ENCODE measurements at regions not wholly inside any gene's neighbourhood (a gene's known extent, or its start where the extent isn't known, plus 50 kb on each side); places are given as distances from the start of the nearest gene placed in this dataset.

DNA sequence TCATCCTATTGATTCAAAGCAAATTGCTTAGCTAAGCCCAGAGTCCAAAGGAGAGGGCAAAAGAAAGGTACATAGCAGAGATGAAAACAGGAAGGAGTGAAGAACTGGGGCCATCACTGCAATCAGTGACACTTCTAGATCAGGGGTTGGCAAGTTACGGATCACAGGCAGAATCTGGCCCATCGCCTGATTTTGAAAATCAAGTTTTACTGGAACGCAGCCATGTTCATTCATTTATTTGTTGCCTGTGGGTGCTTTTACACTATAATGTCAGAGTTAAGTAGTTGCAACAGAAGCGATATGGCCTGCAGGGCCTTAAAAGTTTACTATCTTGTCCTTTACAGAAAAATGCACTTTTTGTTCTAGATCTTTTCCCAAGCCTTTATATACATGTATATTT lies 271.7 kb upstream of the TOPAZ1 start:
- Mint-ChIP-seq H3K27me3 (ENCODE audit: low read depth in 2 of 2) (peaks cover 12 to 48% of the 10 kb centered on the region in 2 donors), H3K4me3 (no peak overlapping the region), H3K36me3 (no peaks in the 10 kb centered on the region), H3K4me1 (no peaks in the 10 kb centered on the region), H3K9me3 (no peaks in the 10 kb centered on the region), H3K27ac (no peak overlapping the region)
- ATAC-seq (no peak), DNase-seq (no peak)
- Histone ChIP-seq H3K27ac (ENCODE audit: low read length) (no peak overlapping the region), H3K36me3 (ENCODE audit: control insufficient read depth, insufficient read depth, low read length) (no peaks in the 10 kb centered on the region), H3K9me3 (ENCODE audit: control insufficient read depth, insufficient read depth, low read length) (no peaks in the 10 kb centered on the region), H3K4me3 (ENCODE audit: low read length) (no peak overlapping the region), H3K4me1 (ENCODE audit: control insufficient read depth, insufficient read depth, low read length) (no peaks in the 10 kb centered on the region), H3K27me3 (ENCODE audit: control insufficient read depth, insufficient read depth, low read length) (no peaks in the 10 kb centered on the region)
- no peak for TF ChIP-seq CTCF (IDR thresholded peaks at IDR 0.05)
- WGBS (ENCODE audit: insufficient coverage): 97% methylated on average over 3 of the region's 4 CpGs
- intact Hi-C loops (cut with micrococcal nuclease): no loop called here

DNA sequence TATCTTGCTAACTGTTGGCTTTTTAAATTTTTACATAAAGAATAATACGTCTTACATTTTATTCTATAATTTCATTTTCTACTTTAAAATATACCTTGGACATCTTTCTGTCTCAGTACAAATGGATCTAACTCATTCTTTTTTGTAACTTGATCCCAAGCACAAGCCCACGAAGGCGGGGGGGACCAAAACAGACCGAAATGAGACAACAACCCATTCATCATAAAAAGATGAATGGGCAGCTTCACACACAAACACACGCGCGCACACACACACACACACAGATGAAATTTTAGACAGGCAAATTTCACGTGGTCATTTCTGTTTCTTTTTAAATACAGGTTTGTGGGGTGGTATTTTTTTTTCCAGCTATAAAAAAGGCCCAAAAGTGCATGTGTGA lies 271.3 kb upstream of the TOPAZ1 start:
- no peak for TF ChIP-seq CTCF (IDR thresholded peaks at IDR 0.05)
- no peak overlapping the region for H3K4me3 Mint-ChIP-seq
- H3K4me3 ChIP-seq (ENCODE audit: low read length): no peak overlapping the region
- no peak overlapping the region for H3K27ac Mint-ChIP-seq
- DNase-seq (no peak), ATAC-seq (no peak)
- H3K36me3 ChIP-seq (ENCODE audit: control insufficient read depth, insufficient read depth, low read length): no peaks in the 10 kb centered on the region
- H3K4me1 ChIP-seq (ENCODE audit: control insufficient read depth, insufficient read depth, low read length): no peaks in the 10 kb centered on the region
- intact Hi-C loops (cut with micrococcal nuclease): no loop called here
- WGBS (ENCODE audit: insufficient coverage): 88% methylated on average over 5 of the region's 8 CpGs
- H3K9me3 Mint-ChIP-seq: no peaks in the 10 kb centered on the region
- H3K27me3 Mint-ChIP-seq (ENCODE audit: low read depth in 2 of 2): peaks cover 11 to 47% of the 10 kb centered on the region in 2 donors
- H3K9me3 ChIP-seq (ENCODE audit: control insufficient read depth, insufficient read depth, low read length): no peaks in the 10 kb centered on the region
- H3K36me3 Mint-ChIP-seq: no peaks in the 10 kb centered on the region
- no peaks in the 10 kb centered on the region for H3K27me3 ChIP-seq (ENCODE audit: control insufficient read depth, insufficient read depth, low read length)
- no peak overlapping the region for H3K27ac ChIP-seq (ENCODE audit: low read length)
- no peaks in the 10 kb centered on the region for H3K4me1 Mint-ChIP-seq

DNA sequence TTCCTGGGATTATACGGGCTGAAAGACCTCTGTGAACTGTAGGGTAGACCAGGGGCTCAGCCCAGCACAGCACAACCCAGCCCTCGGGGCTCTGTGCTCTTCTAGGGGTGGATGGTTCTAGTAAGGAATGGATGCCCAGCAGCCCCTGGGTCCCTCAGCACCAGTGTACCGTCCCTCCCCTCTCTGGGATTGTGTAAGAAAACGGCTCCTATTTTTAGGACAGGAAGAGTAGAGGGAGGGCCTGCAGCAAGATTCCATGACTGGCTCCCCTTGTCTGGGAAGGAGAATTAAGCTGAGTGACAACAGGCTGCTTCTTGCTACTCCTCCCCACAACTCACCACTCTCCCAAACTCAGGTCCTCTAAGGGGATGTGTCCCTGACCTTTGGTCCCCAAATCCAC lies 270.8 kb upstream of the TOPAZ1 start:
- H3K27me3 ChIP-seq (ENCODE audit: control insufficient read depth, insufficient read depth, low read length): no peaks in the 10 kb centered on the region
- peaks cover 9 to 42% of the 10 kb centered on the region in 2 donors for H3K27me3 Mint-ChIP-seq (ENCODE audit: low read depth in 2 of 2)
- no peak for TF ChIP-seq CTCF (IDR thresholded peaks at IDR 0.05)
- H3K9me3 Mint-ChIP-seq: no peaks in the 10 kb centered on the region
- no peaks in the 10 kb centered on the region for H3K36me3 ChIP-seq (ENCODE audit: control insufficient read depth, insufficient read depth, low read length)
- no peak overlapping the region for H3K27ac ChIP-seq (ENCODE audit: low read length)
- no peak overlapping the region for H3K27ac Mint-ChIP-seq
- DNase-seq: no peak
- intact Hi-C loops (cut with micrococcal nuclease): no loop called here
- WGBS (ENCODE audit: insufficient coverage): 78% methylated on average over 4 of the region's 4 CpGs
- no peak for ATAC-seq
- H3K36me3 Mint-ChIP-seq: no peaks in the 10 kb centered on the region
- no peak overlapping the region for H3K4me3 Mint-ChIP-seq
- H3K9me3 ChIP-seq (ENCODE audit: control insufficient read depth, insufficient read depth, low read length): no peaks in the 10 kb centered on the region
- H3K4me3 ChIP-seq (ENCODE audit: low read length): no peak overlapping the region
- no peaks in the 10 kb centered on the region for H3K4me1 Mint-ChIP-seq
- H3K4me1 ChIP-seq (ENCODE audit: control insufficient read depth, insufficient read depth, low read length): no peaks in the 10 kb centered on the region

- no peaks in the 10 kb centered on the region for H3K36me3 ChIP-seq (ENCODE audit: control insufficient read depth, insufficient read depth, low read length)
- no peak overlapping the region for H3K27ac ChIP-seq (ENCODE audit: low read length)
- H3K4me3 ChIP-seq (ENCODE audit: low read length): no peak overlapping the region
- H3K27me3 ChIP-seq (ENCODE audit: control insufficient read depth, insufficient read depth, low read length): no peaks in the 10 kb centered on the region
- H3K9me3 ChIP-seq (ENCODE audit: control insufficient read depth, insufficient read depth, low read length): no peaks in the 10 kb centered on the region
- H3K4me1 Mint-ChIP-seq: no peaks in the 10 kb centered on the region
- H3K27me3 Mint-ChIP-seq (ENCODE audit: low read depth in 2 of 2): peaks cover 9 to 36% of the 10 kb centered on the region in 2 donors
- DNase-seq: no peak
- H3K27ac Mint-ChIP-seq: no peak overlapping the region
- no peak overlapping the region for H3K4me3 Mint-ChIP-seq
- no peak for TF ChIP-seq CTCF (IDR thresholded peaks at IDR 0.05)
- no peaks in the 10 kb centered on the region for H3K4me1 ChIP-seq (ENCODE audit: control insufficient read depth, insufficient read depth, low read length)
- no peak for ATAC-seq
- H3K9me3 Mint-ChIP-seq: no peaks in the 10 kb centered on the region
- intact Hi-C loops (cut with micrococcal nuclease): no loop called here
- no peaks in the 10 kb centered on the region for H3K36me3 Mint-ChIP-seq
Observed at GRCh38 chr3:43971486-43971885, 270.2 kb upstream of the TOPAZ1 start.
